Left ventricle myocardium superior (tissue), 1 donor: ENCODE measurements at regions not wholly inside any gene's neighbourhood (a gene's known extent, or its start where the extent isn't known, plus 50 kb on each side); places are given as distances from the start of the nearest gene placed in this dataset.
A peak's percentile ranks its signal among the peaks of the same experiment; 100 is the strongest.

Experiments used
- ATAC-seq: fragments of 200-7000 bp; cut with Tn5 transposase; one replicate; pipeline ENCODE4 v1.9.1; 2020; ENCODE audit warnings: mild to moderate bottlenecking, moderate library complexity
- DNase-seq: peaks from one replicate; pipeline ENCODE4 v3.0.0-alpha.2; 2020
- intact Hi-C: fragments of 100-400 bp; cut with micrococcal nuclease; formaldehyde crosslinking; loops from one replicate; pipeline ENCODE4 v1.11.0; 2022
- donor health status: DM: no; HTN: yes; CAD: no; lungs with severe emphysema.

DNA sequence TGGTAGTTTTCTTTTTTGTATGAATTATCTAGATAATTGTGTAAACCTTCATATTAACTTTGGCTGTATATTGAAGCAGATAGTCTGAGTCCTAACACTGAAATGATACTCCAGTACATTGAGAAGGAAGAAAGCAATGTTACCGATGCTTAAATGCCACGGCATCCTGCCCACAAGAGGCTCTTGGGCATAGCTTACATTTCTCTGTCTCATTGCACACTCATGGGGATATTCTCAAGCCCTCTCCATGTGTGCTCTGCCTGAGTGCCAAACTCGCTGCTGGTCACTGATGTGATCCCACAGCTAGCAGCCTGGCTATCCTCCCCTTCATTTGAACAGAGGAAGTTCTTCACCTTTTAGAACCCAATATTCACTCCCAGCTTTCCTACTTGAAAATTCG is 179.4 kb downstream of the TGFB2 start:
- intact Hi-C loops = no loop called here
- ATAC-seq (no peak), DNase-seq (no peak)

DNA sequence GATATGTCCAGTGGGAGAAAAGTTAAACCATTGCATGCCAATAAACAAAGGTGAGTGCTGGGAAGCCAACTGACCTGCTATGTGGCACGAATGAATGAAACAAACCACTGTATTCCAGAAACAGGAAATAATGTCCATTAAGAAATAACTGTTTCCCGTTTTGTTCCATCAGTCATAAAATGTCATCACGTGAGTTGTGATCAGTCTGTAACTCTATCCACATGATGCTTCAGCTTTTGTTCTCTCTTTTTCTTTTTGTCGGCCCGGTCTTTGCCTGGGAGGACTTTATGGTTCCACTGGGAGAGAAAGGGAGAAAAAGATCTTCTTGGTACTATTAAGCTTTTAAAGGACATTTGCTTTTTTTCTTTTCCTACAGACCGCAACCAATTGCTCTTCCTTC is 179.9 kb downstream of the TGFB2 start:
- no peak for ATAC-seq
- DNase-seq = no peak
- intact Hi-C loops = no loop called here

DNA sequence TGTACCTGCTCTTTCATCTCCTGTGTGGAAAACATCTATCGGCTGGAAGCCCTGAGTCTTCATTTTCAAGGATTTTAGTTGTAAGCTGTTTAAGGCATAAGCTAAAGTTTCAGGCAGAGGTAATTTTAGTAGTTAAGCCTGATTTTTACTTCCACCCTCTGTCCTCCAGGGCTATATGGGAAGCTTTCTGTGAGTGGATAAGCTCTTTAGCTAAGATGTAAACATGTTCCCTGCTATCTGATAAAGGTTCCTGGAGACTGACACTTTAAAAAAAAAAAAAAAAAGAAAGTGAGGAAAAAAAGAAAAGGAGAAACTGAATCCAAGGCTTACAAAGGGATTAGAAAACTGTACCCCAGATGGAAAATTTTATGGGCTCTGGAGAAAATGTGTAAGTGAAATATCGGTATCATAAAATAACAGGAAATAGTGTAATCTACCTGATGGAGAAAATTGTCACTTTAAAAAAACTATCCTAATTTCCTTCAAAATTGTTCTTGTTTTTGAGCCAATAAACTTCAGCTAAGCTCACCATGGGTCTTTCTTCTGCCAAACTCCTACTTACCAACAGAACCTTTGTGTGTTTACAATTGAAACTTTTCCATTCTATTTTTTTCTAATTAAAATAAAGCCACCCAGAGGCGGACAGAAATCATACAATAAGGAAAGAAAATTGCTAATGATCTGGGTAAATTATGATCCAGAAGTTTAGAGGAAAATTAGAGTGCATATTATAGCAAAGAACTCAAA is 180.5 kb downstream of the TGFB2 start:
- DNase-seq (no peak), ATAC-seq (no peak)
- intact Hi-C loops = no loop called here

DNA sequence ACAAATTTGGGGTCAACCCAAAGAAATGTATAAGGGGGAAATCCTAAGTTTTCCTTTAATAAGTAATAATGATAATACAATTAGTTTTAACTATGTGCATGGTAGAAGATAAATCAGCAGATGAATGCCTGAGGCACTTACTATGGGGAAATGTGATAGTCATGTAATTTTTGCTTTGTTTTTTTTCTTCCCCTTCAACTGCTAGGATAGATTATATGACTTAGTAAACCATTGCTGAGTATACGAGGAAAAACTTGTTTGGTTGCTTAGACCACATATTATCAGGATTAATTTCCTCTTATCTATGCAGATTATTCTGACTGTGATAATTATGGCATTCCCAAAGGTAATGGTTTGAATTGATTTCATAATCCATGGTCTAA is 181.1 kb downstream of the TGFB2 start:
- no peak for DNase-seq
- intact Hi-C loops = no loop called here
- no peak for ATAC-seq

DNA sequence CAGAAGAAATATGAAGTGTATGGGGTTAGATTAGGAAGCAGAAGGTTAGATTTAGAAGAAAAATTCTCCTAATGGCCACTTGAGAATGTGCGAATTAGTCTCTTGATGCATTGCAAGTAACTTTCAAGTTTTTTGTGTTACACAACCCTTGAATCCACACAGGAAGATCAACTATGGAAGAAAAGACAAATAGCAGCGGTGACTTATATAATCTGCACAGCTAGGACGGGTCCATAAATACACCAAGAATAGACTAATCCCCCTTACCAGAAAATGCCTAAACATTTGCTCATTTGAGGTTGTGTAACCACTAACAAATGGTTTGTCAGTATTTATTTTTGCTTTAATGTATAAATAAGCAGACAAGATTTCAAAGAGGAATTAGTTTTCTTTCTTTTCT is 182.6 kb downstream of the TGFB2 start:
- intact Hi-C loops = no loop called here
- ATAC-seq (no peak), DNase-seq (no peak)

DNA sequence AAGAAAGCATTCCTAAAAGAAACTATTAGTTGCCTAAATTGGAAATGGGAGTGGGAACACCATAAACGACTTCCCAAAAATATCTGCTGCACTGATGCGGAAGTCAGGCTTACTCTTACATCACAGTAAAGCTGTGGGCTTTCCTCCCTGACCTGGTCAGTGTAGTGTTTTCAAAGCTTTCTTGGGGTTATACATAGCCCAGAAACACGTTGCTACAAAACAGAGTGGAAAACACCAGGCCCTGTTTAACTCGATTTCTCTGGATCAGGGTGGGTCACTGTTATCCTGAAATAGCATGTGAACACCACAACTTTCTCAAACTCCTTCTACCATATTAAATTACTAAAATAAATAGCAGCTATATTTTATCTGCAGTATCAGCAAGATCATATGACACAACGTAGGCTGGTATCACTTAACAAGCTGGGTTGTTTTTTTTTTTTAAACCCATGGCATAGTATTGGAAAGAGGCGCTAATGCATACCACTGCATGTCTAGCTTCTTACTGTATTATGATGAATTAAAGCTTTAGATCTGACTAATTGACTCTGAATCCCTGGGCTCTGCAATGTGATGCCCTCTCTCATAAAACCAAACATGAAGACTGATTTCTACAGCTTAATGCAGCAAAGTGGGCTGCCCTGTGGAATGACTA is 184.6 kb downstream of the TGFB2 start:
- DNase-seq = no peak
- no peak for ATAC-seq
- intact Hi-C loops = no loop called here

DNA sequence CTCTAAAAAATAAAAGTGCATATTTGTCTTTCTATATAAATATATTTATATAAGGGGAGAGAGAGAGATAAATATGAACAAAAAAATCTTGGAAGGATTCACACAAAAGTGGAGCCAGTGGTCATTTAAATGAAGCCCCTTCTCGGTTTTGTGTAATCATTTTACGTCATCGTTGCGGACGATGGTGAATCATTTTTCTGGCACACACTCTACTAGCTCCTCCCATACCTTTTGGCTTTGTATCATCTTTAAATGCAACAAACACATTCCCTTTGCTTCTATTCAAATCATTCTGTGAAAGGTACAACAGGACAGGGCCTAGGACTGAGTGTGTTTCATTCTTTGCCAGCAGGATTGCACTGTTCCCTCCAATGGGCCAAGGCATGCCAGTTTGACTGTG is 186.8 kb downstream of the TGFB2 start:
- ATAC-seq (no peak), DNase-seq (no peak)
- intact Hi-C loops = no loop called here

DNA sequence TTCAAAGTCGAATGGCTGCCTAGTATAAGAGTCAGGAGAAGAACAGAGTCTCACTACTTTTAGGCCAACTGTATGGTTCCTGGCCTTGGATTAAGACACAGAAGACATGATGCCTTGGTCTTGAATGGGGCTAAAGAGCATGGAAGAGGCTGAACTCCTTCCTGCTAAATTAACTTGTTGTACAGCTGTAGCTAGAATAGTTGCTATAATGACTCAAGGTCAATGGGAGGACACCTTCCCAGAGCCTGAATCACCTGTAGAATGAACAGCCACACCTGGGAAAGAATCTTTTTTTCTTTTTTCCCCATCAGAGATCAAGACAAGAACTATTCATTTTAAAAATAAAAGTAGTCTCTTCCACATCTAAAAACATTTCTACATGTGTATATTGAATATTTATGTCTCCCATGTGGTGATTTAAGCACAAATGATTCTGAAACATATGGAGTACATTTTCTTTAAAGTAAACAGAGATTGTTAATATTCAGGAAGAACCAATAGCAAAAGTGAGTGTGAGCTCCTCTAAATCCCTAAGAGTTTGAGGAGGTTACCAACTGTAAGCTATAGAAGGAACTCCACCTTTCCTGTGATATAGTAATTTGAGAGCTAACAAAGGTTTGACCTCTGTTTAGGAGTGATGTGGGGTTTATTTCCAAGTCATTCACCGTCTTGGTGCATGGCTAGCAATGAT is 191.3 kb downstream of the TGFB2 start:
- DNase-seq (no peak), ATAC-seq (no peak)
- intact Hi-C loops = no loop called here

DNA sequence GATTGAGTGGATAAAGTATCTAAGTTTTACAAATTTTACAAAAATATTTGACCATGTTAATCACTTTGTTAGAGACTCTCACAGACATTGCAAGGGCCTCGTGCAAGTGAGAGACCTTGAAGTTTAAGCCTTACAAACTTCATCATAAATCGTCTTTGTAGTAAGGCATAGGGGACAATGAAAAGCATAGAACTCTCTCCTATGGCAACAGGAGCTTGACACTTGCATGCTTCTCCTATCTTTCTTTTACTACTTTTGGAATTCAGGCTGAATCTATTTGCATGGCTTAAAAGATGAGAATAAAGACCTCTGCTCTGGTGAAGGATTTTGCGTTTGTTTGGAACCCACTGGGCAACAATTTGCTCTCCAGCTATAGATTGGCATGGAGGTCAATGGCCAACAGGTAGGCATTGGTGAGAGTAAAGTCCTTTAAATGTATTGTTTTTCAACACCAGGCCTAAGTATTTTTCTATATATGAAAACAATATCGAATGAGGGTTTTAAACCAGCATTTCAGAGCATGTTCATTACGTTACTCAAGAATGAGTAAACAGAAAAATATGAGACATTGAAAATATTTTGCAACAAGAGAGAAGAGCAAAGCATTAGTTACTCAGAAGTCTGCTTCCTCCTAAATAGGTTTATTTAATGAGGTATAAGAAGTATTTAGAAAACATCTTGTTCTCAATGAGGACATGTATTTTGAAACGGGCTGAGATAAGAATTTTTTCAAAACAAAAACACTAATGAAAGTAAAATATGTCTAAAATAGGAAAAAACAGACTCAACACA is 192.2 kb downstream of the TGFB2 start:
- no peak for DNase-seq
- intact Hi-C loops = no loop called here
- no peak for ATAC-seq

DNA sequence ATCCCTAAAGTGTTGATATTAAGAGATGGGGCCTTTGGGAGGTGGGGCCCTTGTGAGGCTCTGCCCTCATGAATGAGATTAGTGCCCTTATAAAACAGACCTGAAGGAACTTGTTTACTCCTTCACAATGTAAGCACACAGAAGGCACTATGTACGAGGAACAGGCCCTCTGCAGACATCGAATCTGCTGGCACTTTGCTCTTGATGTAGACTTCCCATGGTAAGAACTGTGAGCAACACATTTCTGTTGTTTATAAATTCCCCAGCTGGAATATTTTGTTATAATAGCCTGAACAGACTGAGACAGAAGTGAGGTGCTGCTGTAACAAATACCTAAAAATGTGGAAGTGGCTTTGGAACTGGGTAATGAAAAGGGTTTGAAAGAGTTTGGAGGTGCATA is 193.2 kb downstream of the TGFB2 start:
- DNase-seq = no peak
- no peak for ATAC-seq
- intact Hi-C loops = no loop called here

DNA sequence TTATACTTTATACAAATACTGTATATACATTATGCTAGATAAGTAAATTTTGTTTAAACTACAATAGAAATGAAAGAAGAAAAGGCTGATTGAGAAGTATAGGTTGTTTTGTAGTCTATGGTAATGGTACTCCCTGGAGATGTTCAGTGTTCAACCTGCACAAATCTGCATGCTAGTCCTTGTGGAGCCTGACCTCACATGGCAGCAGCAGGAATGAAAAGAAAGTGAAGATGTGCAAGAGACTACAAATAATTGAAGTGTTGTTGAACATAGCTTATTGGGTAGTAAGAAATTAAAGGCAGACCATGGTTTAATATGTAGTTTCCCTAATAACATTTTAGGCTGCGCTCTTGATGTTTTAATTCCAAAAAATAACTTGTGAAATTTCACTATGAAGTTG is 201.2 kb downstream of the TGFB2 start:
- ATAC-seq (no peak), DNase-seq (no peak)
- intact Hi-C loops = no loop called here

DNA sequence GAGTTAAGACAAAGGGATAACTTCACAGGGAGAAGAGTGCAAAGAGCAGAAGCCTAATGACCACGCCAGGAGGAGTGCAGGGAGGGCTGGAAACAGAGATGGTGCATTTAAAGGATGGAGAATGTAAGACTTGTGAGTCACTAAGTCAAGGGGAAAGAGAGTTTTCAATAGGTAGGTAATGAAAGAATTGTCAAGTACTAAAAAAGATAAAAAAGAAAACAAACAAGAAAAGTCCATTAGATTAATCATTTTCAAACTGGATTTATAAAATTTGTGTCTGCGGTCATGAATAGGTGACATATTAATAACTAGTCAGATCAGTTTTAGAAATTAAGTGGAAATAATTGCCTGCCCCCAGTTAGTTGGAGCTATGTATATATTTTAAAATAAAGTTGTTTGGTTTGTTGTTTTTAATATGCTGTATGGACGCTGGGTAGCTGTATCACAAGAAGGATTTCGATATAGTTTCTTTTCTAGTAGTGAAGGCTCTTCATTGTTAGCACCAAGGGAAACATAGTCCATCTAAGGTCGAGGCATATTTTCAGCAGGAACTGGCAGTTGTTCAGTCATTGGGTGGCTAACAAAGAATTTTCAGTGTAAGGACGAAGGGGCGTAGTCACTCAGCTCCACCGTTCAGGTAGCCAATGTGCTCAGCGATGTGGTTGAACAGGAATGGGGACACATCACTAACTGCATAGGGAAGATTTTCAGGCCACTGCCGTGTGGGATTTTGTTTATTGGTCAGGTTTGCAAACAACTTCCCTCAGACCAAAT is 203.0 kb downstream of the TGFB2 start:
- no peak for ATAC-seq
- DNase-seq = no peak
- intact Hi-C loops = no loop called here

DNA sequence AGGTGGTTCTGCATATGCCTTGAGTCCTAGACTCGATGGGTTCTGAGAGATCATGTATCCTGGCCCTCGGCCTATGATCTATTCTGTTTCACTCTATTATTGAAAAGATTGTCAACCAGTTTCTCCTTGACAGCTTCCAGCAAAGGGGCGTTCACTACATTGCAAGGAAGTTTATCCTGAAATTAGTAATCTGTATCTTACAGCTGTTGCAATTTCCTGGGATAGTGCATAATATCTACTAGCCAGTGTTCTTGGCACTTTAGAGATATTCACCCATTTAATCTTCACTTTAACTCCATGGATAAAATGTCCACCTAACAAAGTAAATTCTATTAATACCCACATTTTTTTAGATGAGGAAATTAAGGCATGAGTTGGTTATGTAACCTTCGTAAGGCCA is 203.6 kb downstream of the TGFB2 start:
- no peak for ATAC-seq
- intact Hi-C loops = no loop called here
- no peak for DNase-seq

DNA sequence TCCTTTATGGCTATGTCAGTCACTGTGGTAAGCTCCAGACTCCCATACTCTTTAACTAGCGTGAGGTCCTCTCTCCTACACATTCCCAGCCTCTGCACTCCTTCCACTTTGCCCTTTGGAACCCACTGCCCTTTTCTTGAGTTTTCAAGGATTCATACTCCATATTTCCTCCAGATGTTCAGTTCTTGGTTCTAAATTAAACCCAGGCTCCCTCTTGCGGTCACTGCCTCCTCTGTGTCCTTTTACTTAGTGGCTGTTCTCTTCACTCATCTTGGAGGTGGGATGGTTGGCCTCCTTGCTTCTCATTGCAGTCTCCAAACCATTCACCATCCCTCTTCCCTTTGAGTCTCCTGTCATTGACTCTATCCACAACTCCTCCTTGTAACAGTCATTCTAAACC is 208.1 kb downstream of the TGFB2 start:
- DNase-seq (no peak), ATAC-seq (no peak)
- intact Hi-C loops = no loop called here

DNA sequence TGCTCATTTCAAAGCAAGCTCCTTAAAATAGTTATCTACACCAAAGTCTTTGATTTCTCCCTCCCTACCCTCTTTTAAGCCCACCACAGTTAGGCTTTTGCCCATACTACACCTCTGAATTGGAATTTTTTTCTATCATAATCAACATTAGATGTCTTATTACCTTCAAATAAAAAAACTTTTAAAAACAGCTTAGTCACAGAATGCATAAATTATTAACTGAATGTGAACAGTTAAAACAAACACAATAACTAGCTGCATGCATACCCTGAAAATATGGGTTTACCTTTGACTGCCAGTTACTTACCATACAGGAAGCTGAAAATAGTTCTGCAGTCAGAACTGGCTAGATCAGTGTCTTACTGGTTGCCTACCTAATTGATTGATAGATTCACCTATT is 210.9 kb downstream of the TGFB2 start:
- ATAC-seq = no peak
- no peak for DNase-seq
- intact Hi-C loops = no loop called here

DNA sequence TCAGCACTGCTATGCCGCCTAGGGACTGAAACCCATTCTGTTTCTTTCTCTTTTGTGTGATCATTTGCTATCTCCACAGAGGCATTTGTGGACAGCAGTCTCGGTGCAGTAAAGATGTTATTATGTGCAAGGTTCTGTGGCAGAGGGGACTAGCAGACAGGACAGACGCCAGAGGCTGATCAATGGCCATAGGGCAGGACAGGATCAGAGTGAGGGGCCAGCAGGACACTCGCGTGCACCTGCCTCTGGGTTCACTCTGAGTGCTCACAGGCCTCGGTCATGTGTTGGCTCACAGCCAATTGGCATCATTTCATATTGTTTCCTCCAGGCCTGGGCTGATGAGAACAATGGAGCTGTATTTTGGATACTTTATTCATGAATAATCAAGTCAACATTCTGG is 212.6 kb downstream of the TGFB2 start:
- ATAC-seq (peak; percentile 57), DNase-seq (no peak)
- intact Hi-C loops = no loop called here

DNA sequence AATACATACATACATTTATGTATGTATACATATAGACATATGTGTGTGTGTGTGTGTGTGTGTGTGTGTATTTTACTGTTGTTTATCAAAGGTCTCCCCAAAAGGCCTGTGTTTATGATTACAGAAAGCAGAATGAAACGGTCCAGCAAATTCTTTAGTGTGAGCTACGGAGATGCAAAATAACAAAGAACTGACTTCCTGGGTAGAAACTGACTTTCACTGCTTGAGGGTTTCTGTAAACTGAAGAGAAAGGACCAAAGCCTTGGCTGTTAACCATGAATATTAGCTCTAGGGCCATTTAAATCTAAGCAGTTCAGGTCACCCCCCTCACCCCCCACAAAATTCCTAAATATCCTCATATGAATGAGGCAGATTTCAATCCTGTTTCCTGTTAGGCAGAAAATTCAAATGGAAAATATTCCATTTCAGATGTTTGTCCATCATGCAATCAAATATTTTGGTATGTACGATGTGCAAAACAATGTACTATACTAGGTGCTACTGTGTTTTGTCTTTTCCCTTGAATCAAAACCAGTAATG is 213.2 kb downstream of the TGFB2 start:
- DNase-seq (no peak), ATAC-seq (no peak)
- intact Hi-C loops = no loop called here

DNA sequence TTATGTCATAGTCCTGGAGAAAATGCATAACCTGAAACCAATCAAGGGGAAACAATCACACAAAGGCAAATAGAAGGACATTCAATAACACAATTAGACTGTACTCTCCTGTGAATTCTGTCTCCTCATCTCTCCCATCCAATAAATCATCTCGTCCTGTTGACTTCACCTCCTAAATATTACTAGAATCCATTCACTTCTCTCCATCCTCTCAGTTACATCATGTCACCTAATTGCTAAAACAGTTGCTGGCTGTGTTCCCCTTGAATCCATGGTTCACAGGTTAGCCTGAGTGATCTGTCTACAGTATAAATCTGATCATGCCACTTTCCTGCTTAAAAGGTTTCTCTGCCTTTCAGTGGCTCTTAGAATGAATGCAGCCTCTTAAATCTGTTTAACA is 220.2 kb downstream of the TGFB2 start:
- ATAC-seq = no peak
- no peak for DNase-seq
- intact Hi-C loops = no loop called here

DNA sequence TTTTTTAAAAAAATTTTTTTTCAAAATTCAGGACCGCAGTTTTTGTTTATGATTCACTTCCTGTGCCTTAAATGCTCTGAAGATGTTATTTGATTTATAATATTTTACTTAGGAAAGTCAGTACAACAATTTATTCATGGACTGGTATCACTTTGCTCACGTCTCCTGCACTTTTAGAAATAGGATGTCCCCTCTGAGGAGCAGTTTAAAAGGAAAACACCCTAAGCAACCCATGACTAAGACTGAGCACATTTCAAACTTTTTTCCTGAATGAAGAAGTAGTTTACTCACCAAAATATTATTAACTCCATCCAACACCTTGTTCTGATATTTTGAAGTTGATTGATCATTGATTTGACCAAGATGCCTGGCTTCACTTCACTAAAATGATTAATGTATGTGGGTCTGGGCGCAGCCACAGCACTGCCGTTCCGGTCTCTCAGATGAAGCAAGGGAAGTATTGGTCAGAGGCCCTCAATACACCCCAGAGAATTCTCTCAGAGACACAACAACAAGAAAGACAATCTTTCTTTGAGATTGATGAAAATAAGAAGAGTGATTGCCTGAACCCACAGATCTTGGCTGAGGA is 223.9 kb downstream of the TGFB2 start:
- intact Hi-C loops = no loop called here
- DNase-seq (no peak), ATAC-seq (no peak)
